GM06990 (cell line): ENCODE measurements at regions not wholly inside any gene's neighbourhood (a gene's known extent, or its start where the extent isn't known, plus 50 kb on each side); places are given as distances from the start of the nearest gene placed in this dataset.
"Not testable (repeated sequence)": the region's sequence is repeated elsewhere in the genome, so short reads cannot be mapped to it uniquely, and the experiment has no call there.

ENCODE experiments used
- DNase-seq: peaks from one replicate; pipeline ENCODE4 v3.0.0-alpha.2; 2011; ENCODE audit not compliant: insufficient read length; ENCODE audit errors: extremely low read depth
- H3K27me3 ChIP-seq: replicated peaks from 2 replicates; pipeline ENCODE4 v1.6.0; 2011; ENCODE audit warnings: low read length; ENCODE audit not compliant: control insufficient read depth, insufficient read depth
- H3K36me3 ChIP-seq: 2 replicates; pipeline ENCODE4 v1.5.1; 2011; ENCODE audit warnings: low read length; ENCODE audit not compliant: control insufficient read depth, insufficient read depth
- H3K4me3 ChIP-seq: replicated peaks from 2 replicates; pipeline ENCODE4 v1.5.1; 2011; ENCODE audit warnings: low read depth, mild to moderate bottlenecking, control low read depth, low read length
- TF ChIP-seq, protein P1 (sequence below): IDR thresholded peaks from 2 replicates; pipeline ENCODE4 v1.5.1; 2011; ENCODE audit warnings: low read length, control low read depth, mild to moderate bottlenecking, inconsistent platforms; ENCODE audit not compliant: insufficient read depth, poor library complexity, severe bottlenecking

DNA sequence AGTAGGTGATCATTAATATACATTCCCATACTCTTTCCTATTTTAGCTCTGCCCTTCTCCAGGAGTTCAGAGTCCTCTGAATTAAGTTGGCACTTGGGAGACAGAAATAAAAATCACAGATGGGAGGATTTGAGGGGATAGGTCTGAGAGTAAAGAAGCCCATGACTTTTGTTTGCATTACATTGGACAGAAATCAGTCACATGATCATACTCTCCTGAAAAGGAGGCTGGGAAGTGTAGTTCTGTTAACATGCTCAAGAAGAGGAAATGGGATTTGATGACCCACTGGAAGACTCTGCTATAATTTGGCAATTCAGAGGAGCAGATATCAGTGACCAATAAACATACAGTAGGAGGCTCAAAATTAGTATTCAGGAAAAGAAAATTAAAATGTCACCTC lies 674.9 kb upstream of the C16orf82 start:
- no peak for DNase-seq
- Histone ChIP-seq H3K36me3 (no peaks in the 10 kb centered on the region), H3K4me3 (no peak overlapping the region), H3K27me3 (no peaks in the 10 kb centered on the region)
- TF ChIP-seq, protein P1, sequence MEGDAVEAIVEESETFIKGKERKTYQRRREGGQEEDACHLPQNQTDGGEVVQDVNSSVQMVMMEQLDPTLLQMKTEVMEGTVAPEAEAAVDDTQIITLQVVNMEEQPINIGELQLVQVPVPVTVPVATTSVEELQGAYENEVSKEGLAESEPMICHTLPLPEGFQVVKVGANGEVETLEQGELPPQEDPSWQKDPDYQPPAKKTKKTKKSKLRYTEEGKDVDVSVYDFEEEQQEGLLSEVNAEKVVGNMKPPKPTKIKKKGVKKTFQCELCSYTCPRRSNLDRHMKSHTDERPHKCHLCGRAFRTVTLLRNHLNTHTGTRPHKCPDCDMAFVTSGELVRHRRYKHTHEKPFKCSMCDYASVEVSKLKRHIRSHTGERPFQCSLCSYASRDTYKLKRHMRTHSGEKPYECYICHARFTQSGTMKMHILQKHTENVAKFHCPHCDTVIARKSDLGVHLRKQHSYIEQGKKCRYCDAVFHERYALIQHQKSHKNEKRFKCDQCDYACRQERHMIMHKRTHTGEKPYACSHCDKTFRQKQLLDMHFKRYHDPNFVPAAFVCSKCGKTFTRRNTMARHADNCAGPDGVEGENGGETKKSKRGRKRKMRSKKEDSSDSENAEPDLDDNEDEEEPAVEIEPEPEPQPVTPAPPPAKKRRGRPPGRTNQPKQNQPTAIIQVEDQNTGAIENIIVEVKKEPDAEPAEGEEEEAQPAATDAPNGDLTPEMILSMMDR = no peak

DNA sequence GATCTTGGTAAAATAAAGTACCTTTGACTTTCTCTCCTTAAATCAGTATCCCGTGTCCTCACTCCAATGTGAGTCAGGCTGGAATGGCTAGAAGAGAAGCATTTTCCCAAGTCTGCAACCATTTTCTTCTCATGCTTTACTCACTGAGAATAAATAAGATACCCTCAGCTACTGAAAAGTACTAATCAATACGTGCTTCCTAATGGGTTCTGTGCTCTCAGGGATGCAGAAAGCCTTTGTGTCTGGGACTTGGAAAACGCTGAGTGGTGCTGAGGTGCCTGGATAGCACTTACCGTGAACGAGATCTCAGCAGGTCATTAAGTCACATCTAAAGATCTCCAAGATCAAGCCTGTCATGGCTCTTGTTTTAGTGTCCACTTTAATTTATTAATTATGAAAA lies 672.3 kb upstream of the C16orf82 start:
- H3K4me3 ChIP-seq = no peak overlapping the region
- no peak for DNase-seq
- no peaks in the 10 kb centered on the region for H3K36me3 ChIP-seq
- TF ChIP-seq, protein P1 = no peak
- no peaks in the 10 kb centered on the region for H3K27me3 ChIP-seq

DNA sequence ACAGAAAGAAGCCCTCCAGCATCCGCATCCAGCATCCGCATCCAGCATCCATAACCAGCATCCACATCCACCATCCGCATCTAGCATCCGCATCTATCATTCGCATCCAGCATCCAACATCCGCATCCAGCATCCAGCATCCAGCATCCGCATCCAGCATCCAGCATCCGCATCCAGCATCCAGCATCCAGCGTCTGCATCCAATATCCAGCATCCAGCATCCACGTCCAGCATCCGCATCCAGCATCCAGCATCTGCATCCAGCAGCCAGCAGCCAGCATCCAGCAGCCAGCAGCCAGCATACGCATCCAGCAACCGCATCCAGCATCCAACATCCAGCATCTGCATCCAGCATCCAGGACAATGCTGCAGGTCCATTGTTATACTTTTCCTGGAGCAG lies 671.0 kb upstream of the C16orf82 start:
- TF ChIP-seq, protein P1 = no peak
- DNase-seq = no peak
- Histone ChIP-seq H3K27me3 (no peaks in the 10 kb centered on the region), H3K4me3 (no peak overlapping the region), H3K36me3 (no peaks in the 10 kb centered on the region)

DNA sequence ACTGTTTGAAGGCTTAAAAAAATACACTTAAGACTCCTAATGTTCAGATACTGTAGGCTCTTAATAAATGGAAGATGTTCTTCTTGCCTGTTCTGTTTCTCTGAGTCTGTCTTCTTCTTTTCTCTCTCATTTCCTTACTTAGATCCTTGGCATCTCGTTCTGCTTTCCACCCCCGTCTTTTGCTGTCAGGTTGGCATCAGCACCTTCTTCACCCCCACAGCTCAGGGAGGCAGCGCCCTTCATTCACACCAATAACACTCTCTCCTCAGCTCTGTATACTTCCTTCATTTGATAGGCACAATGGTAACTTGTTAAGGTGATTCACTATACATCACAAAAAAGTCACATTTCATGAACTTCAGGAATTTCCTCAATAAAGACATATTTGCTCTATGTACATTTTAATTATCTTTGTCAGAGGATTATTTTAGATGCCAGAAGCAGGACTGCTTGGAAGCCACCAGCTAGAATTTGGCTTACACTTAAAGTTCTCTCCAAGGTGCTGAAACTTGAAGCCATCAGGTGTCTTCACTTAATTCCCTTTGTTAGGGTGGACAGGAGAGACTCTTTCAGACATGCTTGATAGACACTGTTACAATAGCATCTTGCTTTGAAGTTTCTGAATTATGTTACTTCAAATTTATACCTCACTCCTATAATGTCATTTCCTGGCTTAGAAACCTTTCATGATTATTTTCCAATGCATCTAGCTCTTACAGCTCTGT lies 670.1 kb upstream of the C16orf82 start:
- no peak for DNase-seq
- Histone ChIP-seq H3K27me3 (no peaks in the 10 kb centered on the region), H3K36me3 (no peaks in the 10 kb centered on the region), H3K4me3 (no peak overlapping the region)
- TF ChIP-seq, protein P1 = no peak

DNA sequence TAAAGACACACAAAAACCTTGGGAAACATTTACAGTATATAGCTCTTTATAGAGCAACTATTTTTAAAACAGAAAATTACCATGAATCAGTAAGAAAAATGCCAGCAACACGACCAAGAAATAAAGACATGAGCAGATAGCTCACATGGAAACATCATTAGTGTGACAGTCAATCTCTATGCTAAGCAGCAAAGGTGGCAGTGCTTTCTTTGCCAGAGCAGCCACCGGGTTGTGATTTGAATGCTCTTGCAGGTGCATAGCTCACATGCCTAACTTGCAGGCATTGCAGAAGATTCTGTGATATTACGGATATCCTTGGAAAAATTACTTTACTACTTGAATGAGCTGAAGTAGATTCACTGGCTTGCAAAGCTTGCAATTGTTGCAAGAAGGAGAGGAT lies 652.9 kb upstream of the C16orf82 start:
- TF ChIP-seq, protein P1 = no peak
- Histone ChIP-seq H3K4me3 (no peak overlapping the region), H3K27me3 (no peaks in the 10 kb centered on the region), H3K36me3 (no peaks in the 10 kb centered on the region)
- no peak for DNase-seq

DNA sequence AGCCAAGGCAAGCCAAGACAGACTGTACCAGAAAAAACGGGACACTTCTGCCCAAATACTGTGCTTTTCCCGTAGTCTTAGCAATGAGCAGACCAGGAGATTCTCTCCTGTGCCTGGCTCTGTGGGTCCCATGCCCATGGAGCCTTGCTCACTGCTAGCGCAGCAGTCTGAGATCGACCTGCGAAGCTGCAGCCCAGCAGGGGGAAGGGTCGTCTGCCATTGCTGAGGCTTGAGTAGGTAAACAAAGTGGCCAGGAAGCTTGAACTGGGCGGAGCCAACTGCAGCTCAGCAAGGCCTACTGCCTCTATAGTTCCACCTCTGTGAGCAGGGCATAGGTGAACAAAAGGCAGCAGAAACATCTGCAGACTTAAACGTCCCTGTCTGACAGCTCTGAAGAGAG lies 647.3 kb upstream of the C16orf82 start:
- DNase-seq = not testable (repeated sequence)

More for the DNA sequence above, 647.3 kb upstream of the C16orf82 start:
- H3K36me3 ChIP-seq, H3K27me3 ChIP-seq, H3K4me3 ChIP-seq: not testable (repeated sequence)
